ENCODE measurements at regions not wholly inside any gene's neighbourhood (a gene's known extent, or its start where the extent isn't known, plus 50 kb on each side); places are given as distances from the start of the nearest gene placed in this dataset.
A peak's percentile ranks its signal among the peaks of the same experiment; 100 is the strongest.
"Not testable (repeated sequence)": the region's sequence is repeated elsewhere in the genome, so short reads cannot be mapped to it uniquely, and the experiment has no call there.

DNA sequence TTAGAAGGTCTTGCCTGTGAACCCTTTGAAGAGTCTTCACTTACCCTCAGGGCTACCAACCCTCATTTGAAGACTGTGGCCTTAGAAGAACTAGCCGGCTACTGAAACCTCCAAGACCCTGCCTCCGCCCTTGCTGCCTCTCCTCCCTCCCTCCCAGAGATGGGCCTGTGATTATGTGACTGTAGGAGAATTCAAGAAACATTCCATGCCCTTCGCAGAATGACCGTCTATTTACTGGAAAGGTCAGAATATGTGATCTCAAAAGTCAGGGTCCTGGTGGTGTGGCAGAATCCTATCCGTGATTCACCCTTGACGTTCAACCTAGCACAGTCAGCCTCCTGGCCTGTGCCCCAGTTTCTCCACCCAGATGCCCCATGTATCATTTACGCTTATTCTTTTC, 109.6 kb downstream of the CTNND1 start:
- DNase-seq (ENCODE audit: low spot score): no peak

- no peak for DNase-seq (ENCODE audit: low spot score)
Measured at GRCh38 chr11:57873196-57873911, 111.8 kb downstream of the CTNND1 start.

GRCh38 chr11:57874981-57875380, 113.4 kb downstream of the CTNND1 start:
- DNase-seq (ENCODE audit: low spot score): no peak

DNA sequence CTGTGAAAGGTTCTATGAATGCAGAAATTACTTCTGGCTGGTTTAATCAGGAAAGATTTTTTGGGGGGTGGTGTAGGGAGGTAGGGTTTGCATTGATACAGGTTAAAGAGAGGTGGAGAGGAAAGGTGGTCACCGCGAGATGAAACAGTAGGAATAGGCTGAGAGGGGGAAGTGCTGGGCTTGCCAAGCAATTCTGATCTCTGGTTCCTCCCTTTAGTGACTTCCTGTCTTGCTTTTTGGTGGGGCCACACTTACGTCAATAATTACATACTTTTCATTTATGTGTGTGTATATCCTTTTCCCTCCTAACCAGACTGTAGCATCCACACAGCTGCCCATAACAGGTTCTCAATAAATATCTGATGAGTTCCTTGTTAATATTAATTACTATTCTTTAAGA, 120.0 kb downstream of the CTNND1 start:
- DNase-seq (ENCODE audit: low spot score): no peak

GRCh38 chr11:57883630-57884029, 122.0 kb downstream of the CTNND1 start:
- DNase-seq (ENCODE audit: low spot score): no peak

DNA sequence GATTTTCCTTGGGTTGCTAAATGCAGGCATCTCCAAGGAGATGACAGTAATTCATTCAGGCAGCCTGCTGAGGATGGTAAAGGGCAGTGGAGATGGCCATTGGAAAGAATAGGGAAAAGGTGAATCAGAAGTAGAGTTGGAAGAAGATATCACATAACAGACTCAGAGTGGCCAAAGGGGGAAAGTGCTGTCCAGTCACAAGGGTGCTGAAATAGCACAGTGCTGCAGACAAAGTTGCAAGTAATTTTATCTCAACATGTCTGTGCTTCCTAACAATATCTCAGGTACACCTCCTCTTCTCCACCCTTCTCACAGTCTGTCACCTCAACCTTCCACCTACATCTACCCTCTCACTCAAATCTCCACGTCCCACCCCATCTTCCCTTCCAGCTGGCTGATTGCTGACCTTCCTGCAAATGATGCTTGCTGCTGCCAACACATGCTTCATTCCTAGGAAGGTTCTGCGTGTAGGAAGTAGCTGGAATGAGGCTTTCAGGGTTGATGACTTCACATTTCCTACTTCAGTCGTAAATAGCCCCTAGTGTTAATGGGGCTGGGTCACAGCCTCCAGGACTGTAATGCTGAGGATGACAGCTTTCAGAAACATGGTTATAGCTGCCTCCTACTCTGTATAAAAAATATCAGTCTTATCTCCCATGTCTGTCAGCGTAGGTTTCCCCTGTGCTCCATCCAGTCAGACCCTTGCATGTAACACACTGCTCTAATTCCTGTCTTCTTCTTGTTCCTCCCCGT, 123.9 kb downstream of the CTNND1 start:
- no peak for DNase-seq (ENCODE audit: low spot score)

DNA sequence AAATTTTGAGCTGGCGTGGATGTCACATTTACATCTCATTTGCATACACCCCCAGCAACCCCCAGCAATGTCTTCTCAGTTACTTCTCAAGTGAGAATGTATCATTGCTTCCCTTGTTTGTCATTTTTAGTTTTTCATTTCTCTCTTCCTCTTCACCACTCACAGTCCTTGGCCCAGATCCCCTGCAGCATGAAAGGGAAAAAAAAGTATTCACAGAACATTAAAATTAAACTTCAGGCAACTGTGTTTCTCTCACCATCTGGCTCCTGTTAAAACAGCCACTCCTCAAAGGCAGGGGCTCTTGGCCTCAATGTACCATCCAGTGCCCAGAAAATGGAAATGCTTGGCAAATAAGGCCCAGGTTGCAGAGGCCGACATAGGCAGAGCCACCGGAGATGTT, 126.8 kb downstream of the CTNND1 start:
- no peak for DNase-seq (ENCODE audit: low spot score)

GRCh38 chr11:57890521-57890920, 128.9 kb downstream of the CTNND1 start:
- DNase-seq (ENCODE audit: low spot score): no peak

DNA sequence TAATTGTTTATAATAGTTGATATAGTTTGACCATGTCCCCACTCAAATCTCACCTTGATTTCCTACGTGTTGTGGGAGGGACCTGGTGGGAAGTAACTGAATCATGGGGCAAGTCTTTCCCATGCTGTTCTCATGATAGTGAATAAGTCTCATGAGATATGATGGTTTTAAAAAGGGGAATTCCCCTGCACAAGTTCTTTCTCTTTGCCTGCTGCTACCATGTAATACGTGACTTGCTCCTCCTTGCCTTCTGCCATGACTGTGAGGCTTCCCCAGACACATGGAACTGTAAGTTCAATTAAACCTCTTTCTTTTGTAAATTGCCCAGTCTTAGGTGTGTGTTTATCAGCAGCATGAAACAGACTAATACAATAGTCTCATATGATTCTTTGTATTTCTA, 130.5 kb upstream of the OR9Q1 start:
- DNase-seq (ENCODE audit: low spot score): not testable (repeated sequence)

GRCh38 chr11:57896361-57897145, 127.1 kb upstream of the OR9Q1 start:
- DNase-seq (ENCODE audit: low spot score): no peak

DNA sequence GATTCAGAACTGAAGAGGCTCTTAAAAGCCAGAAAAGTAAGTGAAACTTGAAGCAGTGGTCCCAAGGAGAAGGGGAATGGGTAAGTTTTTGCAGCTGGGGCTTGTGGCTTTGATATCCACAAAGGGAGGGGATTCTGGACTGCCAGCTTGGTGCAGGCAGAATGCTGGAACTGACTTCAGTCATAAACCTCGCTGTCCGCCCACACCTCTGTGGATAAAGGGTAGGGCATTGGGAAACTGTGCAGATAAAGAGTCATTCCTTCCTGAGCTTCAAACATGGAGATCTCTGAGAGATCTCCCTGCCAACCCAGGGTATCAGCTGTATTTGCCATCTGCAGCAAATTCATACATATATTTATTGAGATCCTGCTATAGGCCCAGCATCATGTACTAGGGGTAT, 124.3 kb upstream of the OR9Q1 start:
- DNase-seq (ENCODE audit: low spot score): no peak

- DNase-seq (ENCODE audit: low spot score): no peak
Measured at GRCh38 chr11:57900320-57900719, 123.4 kb upstream of the OR9Q1 start.

- no peak for DNase-seq (ENCODE audit: low spot score)
Measured at GRCh38 chr11:57901278-57901677, 122.4 kb upstream of the OR9Q1 start.

DNA sequence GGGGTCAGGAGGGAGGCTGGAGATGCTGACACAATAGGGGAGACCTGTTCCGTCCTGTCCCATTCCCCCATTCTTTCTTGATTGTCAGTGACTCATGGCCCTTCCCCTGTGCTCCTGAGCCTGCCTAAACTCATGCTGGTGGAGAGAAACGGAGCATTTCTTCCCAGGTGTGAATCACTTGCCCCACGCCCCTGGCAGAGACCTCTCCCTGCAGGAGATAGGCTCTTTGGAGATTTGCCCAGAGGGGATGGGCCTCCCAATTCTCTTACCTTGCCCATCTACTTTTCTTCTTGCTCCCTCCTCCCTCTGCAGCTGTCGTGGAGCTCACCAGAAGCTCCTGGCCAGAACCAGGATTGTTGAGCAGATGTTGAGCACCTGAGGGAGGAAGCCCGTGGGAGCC, 121.9 kb upstream of the OR9Q1 start:
- no peak for DNase-seq (ENCODE audit: low spot score)

- DNase-seq (ENCODE audit: low spot score): no peak
Measured at GRCh38 chr11:57903011-57903410, 120.7 kb upstream of the OR9Q1 start.

DNA sequence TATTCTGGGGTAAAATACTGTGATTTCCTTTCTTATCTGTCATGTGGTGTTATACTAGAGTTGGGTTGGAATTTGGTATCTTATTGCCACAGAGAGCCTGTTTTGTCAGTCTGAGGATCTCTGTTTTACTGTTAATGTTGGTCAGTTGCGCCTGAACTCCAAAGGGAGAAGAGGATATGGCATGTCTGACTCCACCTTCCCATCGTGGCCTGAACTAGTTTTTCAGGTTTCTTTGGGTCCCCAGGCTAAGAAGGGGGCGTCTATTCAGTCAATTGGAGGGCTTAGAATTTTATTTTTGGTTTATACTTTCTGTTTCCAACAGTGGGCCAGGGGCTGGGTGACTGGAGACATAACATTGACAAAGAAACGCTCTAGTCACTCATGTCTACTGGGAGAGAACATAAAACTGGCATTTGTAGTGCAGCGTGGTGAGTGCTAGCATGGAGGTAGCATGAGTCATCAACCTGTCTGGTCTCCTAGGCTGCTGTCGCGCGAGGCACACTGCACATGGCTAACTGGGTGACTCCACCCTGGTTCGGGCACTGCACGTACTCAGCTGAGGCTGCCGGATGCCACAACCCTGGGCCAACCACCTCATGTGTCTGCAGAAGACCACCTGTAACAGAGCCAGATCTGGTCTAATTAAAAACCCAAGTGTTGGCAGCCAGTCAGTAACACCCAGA, 120.1 kb upstream of the OR9Q1 start:
- peak; percentile 6 for DNase-seq (ENCODE audit: low spot score)

DNA sequence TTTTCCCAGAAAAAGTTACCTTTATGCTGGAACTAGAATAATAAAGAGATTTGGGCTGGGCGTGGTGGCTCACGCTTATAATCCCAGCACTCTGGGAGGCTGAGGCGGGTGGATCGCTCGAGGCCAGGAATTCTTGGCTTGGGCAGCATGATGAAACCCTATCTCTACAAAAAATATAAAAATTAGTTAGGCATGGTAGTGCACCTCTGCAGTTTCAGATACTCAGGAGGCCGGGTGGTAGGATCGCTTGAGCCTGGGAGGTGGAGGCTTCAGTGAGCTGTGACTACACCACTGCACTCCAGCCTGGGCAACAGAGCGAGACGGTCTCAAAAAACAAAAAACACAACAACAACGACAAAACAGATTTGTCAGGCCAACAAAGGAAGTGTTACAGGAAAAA, 119.3 kb upstream of the OR9Q1 start:
- no peak for DNase-seq (ENCODE audit: low spot score)

DNA sequence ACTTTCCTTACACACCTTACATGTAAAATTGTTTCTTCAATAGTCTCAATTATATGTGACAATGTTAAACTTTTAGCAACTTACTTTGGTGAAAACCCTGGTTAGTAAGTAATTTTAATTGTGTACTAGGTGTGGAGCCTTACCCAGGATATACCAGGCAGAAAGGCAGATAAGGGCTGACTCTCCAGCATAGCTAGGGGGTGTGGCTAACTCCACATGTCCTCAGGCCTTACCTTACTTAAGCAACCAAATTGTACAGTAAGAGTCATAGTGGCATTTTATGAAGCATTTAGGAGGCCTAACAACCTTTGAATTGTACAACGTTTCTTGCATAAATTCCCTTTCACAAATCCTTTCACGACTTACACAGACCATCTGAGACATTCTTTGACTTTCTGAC, 118.2 kb upstream of the OR9Q1 start:
- no peak for DNase-seq (ENCODE audit: low spot score)

- not testable (repeated sequence) for DNase-seq (ENCODE audit: low spot score)
Measured at GRCh38 chr11:57908399-57908798, 115.3 kb upstream of the OR9Q1 start.

- DNase-seq (ENCODE audit: low spot score): not testable (repeated sequence)
Measured at GRCh38 chr11:57911522-57911921, 112.2 kb upstream of the OR9Q1 start.

GRCh38 chr11:57913715-57914704, 109.7 kb upstream of the OR9Q1 start:
- no peak for DNase-seq (ENCODE audit: low spot score)
